K562 (cell line): ENCODE measurements at regions not wholly inside any gene's neighbourhood (a gene's known extent, or its start where the extent isn't known, plus 50 kb on each side); places are given as distances from the start of the nearest gene placed in this dataset.

ENCODE experiments used
- ATAC-seq: fragments of 200-7000 bp; cut with Tn5 transposase; 3 replicates; pipeline ENCODE4 v1.9.1; 2020; ENCODE audit warnings: moderate library complexity
- BruUV-seq: library from RNA; stranded (reverse); fragments of 400-500 nt; replicated peaks from 2 replicates; lab custom pipeline; 2021; lab: Mats Ljungman, UMichigan
- CTCF ChIA-PET: fragments of 300-600 bp; formaldehyde crosslinking; extraction: SDS; loops from one replicate; lab custom pipeline; 2021; ENCODE audit warnings: low intra/inter-chr PET ratio; lab: Yijun Ruan, JAX
- POLR2A ChIA-PET: fragments of 300-600, 350-650 bp; sonication (Branson Sonifier 250); formaldehyde crosslinking; extraction: SDS; loops from one replicate; lab custom pipeline; 2021; ENCODE audit warnings: antibody characterized with exemption, inconsistent platforms; lab: Yijun Ruan, JAX
- DNase-seq, 4 experiments: peaks; one replicate each; pipeline versions ENCODE4 v3.0.0 to v3.0.0-alpha.2; 2011 to 2018; ENCODE audit warnings: low spot score in 3 of 4, mixed read lengths in 3 of 4; ENCODE audit errors: extremely low read depth in 1 of 4
- FAIRE-seq: peaks from 2 replicates; lab custom pipeline; 2011; peaks lifted over from hg19 to GRCh38; lab: Jason Lieb, UNC
- H2AFZ ChIP-seq: 2 replicates; pipeline ENCODE4 v1.6.0; 2011; ENCODE audit warnings: low read depth, low read length, control low read depth, inconsistent platforms
- H3K27ac ChIP-seq: fragments of 200-600 bp; 3 replicates; pipeline ENCODE4 v1.8.0; 2011; ENCODE audit warnings: low read depth, mild to moderate bottlenecking, control low read depth, inconsistent platforms, low read length, moderate library complexity, mixed read lengths; ENCODE audit errors: extremely low read depth
- H3K27me3 ChIP-seq, 2 experiments: fragments of 300-600 bp in 1 of 2; 2 replicates in 1 of 2; 3 replicates in 1 of 2; pipeline versions ENCODE4 v1.6.0 to v1.8.0; 2011; ENCODE audit warnings: inconsistent platforms in 2 of 2, low read length in 2 of 2, mild to moderate bottlenecking in 1 of 2, mixed read lengths in 1 of 2, moderate library complexity in 1 of 2; ENCODE audit not compliant: control insufficient read depth in 2 of 2, insufficient read depth in 2 of 2
- H3K36me3 ChIP-seq: fragments of 300-600 bp; 3 replicates; pipeline ENCODE4 v1.8.0; 2011; ENCODE audit warnings: mild to moderate bottlenecking, low read length, inconsistent platforms; ENCODE audit not compliant: control insufficient read depth, insufficient read depth
- H3K4me1 ChIP-seq, 2 experiments: fragments of 200-600 bp in 1 of 2; replicated peaks in 1 of 2; 2 replicates in 1 of 2; 3 replicates in 1 of 2; pipeline versions ENCODE4 v1.5.1 to v1.8.0; 2011; ENCODE audit warnings: inconsistent platforms in 2 of 2, low read length in 2 of 2, mild to moderate bottlenecking in 1 of 2, mixed read lengths in 1 of 2, moderate library complexity in 1 of 2; ENCODE audit not compliant: control insufficient read depth in 2 of 2, insufficient read depth in 2 of 2
- H3K4me2 ChIP-seq: 2 replicates; pipeline ENCODE4 v1.6.1; 2011; ENCODE audit warnings: low read length, control low read depth, inconsistent platforms, mixed read lengths; ENCODE audit not compliant: insufficient read depth
- H3K4me3 ChIP-seq: fragments of 200-600 bp; sonication (generic), shearing (Covaris generic); 2 replicates; pipeline ENCODE4 v1.5.1; 2016; ENCODE audit warnings: control low read depth, inconsistent platforms
- H3K79me2 ChIP-seq: fragments of 200-600 bp; 3 replicates; pipeline ENCODE4 v1.8.0; 2011; ENCODE audit warnings: low read length, inconsistent platforms; ENCODE audit not compliant: control insufficient read depth, insufficient read depth
- H3K9ac ChIP-seq, 2 experiments: 2 replicates each; pipeline versions ENCODE4 v1.6.0 to v1.6.1; 2011; ENCODE audit warnings: low read depth in 2 of 2, low read length in 2 of 2, control low read depth in 1 of 2, inconsistent platforms in 1 of 2, mild to moderate bottlenecking in 1 of 2, mixed read lengths in 1 of 2; ENCODE audit not compliant: insufficient read depth in 1 of 2
- H3K9me1 ChIP-seq: one replicate; pipeline ENCODE4 v1.6.0; 2011; ENCODE audit warnings: inconsistent platforms, mild to moderate bottlenecking, low read length, moderate library complexity; ENCODE audit not compliant: control insufficient read depth, insufficient read depth
- H3K9me3 ChIP-seq: replicated peaks from 2 replicates; pipeline ENCODE4 v1.5.1; 2011; ENCODE audit warnings: low read depth, low read length, inconsistent platforms; ENCODE audit not compliant: control insufficient read depth, insufficient read depth
- H4K20me1 ChIP-seq: replicated peaks from 2 replicates; pipeline ENCODE4 v1.6.1; 2011; ENCODE audit warnings: low read length, inconsistent platforms, mixed read lengths; ENCODE audit not compliant: control insufficient read depth, insufficient read depth
- E2F3 ChIP-seq: fragments of 250-450 bp; sonication (Bioruptor Pico); IDR thresholded peaks from 2 replicates; pipeline ENCODE4 v1.4.0; 2020; ENCODE audit warnings: mild to moderate bottlenecking
- HEY1 ChIP-seq: fragments of 250-450 bp; sonication (Bioruptor Pico); IDR thresholded peaks from 2 replicates; pipeline ENCODE4 v1.5.0; 2020; ENCODE audit warnings: mild to moderate bottlenecking, moderate library complexity, borderline replicate concordance
- HSF4 ChIP-seq: fragments of 250-450 bp; sonication (Bioruptor Pico); IDR thresholded peaks from 2 replicates; pipeline ENCODE4 v2.1.2; 2022; ENCODE audit warnings: mild to moderate bottlenecking, moderate library complexity, borderline replicate concordance
- MAZ ChIP-seq, 2 experiments: fragments of 450-650 bp in 1 of 2; sonication (generic) in 1 of 2; formaldehyde crosslinking; IDR thresholded peaks in 1 of 2; conservative IDR thresholded peaks in 1 of 2; 2 replicates each; pipeline versions ENCODE4 v1.4.0 to v1.5.0; 2020; ENCODE audit warnings: mild to moderate bottlenecking in 1 of 2, missing genetic modification reagents in 1 of 2
- MCM7 ChIP-seq, 2 experiments: fragments of 450-650 bp; IDR thresholded peaks; 2 replicates each; pipeline ENCODE4 v1.6.1; 2016 to 2018
- NFRKB ChIP-seq: fragments of 450-650 bp; IDR thresholded peaks from 2 replicates; pipeline ENCODE4 v1.6.1; 2016; ENCODE audit warnings: low read depth
- RBM34 ChIP-seq: fragments of 200-400 bp; formaldehyde crosslinking; IDR thresholded peaks from 2 replicates; pipeline ENCODE4 v1.6.1; 2018; ENCODE audit warnings: low read length, borderline replicate concordance; ENCODE audit not compliant: insufficient read depth
- SAFB ChIP-seq: fragments of 200-400 bp; formaldehyde crosslinking; IDR thresholded peaks from 2 replicates; pipeline ENCODE4 v1.6.1; 2017; ENCODE audit warnings: low read depth, low read length, borderline replicate concordance
- SMAD2 ChIP-seq: fragments of 150-350 bp; IDR thresholded peaks from 2 replicates; pipeline ENCODE4 v1.6.1; 2014; ENCODE audit warnings: low read depth, mild to moderate bottlenecking, low read length
- ZNF408 ChIP-seq: fragments of 250-450 bp; sonication (Bioruptor Pico); IDR thresholded peaks from 2 replicates; pipeline ENCODE4 v1.4.0; 2020; ENCODE audit warnings: low read depth, mild to moderate bottlenecking, moderate library complexity
- WGBS: fragments of 100-300 bp; shearing (Covaris generic); methylation state at CpG from one replicate; pipeline ENCODE4 v1.1.6; 2016; ENCODE audit warnings: low coverage, mixed read lengths; ENCODE audit not compliant: insufficient coverage; ENCODE audit errors: missing lambda C conversion rate; 5-methylcytosine and 5-hydroxymethylcytosine counted together
- in situ Hi-C: fragments of 300-500 bp; cut with MboI; formaldehyde crosslinking; loops from 4 replicates; pipeline ENCODE4 v1.15.0; 2018; ENCODE audit warnings: inconsistent platforms, mixed read lengths
- intact Hi-C: fragments of 100-400 bp; cut with micrococcal nuclease; formaldehyde crosslinking; loops from 2 replicates; pipeline ENCODE4 v1.14.2; 2022
- TF ChIP-seq, protein P1 (sequence below): fragments of 250-450 bp; sonication (Bioruptor Pico); IDR thresholded peaks from 2 replicates; pipeline ENCODE4 v1.8.0; 2021; ENCODE audit warnings: moderate library complexity, mild to moderate bottlenecking, inconsistent platforms
- TF ChIP-seq, protein P2 (sequence below): fragments of 250-450 bp; sonication (Bioruptor Pico); IDR thresholded peaks from 2 replicates; pipeline ENCODE4 v1.5.0; 2021; ENCODE audit warnings: mild to moderate bottlenecking, borderline replicate concordance
- TF ChIP-seq, protein P3 (sequence below): fragments of 450-650 bp; formaldehyde crosslinking; IDR thresholded peaks from 2 replicates; pipeline ENCODE4 v1.4.0; 2022; ENCODE audit warnings: mild to moderate bottlenecking, moderate library complexity
- TF ChIP-seq, protein P4 (sequence below): fragments of 450-650 bp; formaldehyde crosslinking; IDR thresholded peaks from 2 replicates; pipeline ENCODE4 v1.4.0; 2022; ENCODE audit warnings: missing genetic modification characterization
- TF ChIP-seq, protein P5 (sequence below): fragments of 250-450 bp; sonication (Bioruptor Pico); IDR thresholded peaks from 2 replicates; pipeline ENCODE4 v1.9.0; 2021; ENCODE audit warnings: mild to moderate bottlenecking

DNA sequence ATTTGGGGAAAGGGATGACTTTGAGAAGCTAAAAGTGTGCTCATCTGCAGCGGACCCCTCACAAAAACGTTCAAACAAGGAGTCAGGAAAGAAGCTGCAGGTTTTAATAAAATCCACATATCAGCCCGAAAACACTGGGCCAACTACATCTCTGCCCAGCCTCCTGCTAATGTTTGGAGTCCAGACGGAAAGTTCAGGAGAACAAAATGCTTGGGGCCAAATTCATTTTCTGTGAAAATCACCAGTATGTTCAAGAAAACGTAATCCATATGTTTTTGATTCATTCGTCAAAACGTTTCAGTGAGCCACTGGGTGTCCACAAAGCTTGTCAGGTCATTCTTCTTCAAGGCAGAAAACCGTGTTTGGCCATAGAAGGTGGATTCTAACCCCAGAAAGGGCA is 87.5 kb upstream of the GAS1 start (continued):
- TF ChIP-seq, protein P1, sequence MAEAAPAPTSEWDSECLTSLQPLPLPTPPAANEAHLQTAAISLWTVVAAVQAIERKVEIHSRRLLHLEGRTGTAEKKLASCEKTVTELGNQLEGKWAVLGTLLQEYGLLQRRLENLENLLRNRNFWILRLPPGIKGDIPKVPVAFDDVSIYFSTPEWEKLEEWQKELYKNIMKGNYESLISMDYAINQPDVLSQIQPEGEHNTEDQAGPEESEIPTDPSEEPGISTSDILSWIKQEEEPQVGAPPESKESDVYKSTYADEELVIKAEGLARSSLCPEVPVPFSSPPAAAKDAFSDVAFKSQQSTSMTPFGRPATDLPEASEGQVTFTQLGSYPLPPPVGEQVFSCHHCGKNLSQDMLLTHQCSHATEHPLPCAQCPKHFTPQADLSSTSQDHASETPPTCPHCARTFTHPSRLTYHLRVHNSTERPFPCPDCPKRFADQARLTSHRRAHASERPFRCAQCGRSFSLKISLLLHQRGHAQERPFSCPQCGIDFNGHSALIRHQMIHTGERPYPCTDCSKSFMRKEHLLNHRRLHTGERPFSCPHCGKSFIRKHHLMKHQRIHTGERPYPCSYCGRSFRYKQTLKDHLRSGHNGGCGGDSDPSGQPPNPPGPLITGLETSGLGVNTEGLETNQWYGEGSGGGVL (CRISPR knock-in tag): no peak
- TF ChIP-seq, protein P2, sequence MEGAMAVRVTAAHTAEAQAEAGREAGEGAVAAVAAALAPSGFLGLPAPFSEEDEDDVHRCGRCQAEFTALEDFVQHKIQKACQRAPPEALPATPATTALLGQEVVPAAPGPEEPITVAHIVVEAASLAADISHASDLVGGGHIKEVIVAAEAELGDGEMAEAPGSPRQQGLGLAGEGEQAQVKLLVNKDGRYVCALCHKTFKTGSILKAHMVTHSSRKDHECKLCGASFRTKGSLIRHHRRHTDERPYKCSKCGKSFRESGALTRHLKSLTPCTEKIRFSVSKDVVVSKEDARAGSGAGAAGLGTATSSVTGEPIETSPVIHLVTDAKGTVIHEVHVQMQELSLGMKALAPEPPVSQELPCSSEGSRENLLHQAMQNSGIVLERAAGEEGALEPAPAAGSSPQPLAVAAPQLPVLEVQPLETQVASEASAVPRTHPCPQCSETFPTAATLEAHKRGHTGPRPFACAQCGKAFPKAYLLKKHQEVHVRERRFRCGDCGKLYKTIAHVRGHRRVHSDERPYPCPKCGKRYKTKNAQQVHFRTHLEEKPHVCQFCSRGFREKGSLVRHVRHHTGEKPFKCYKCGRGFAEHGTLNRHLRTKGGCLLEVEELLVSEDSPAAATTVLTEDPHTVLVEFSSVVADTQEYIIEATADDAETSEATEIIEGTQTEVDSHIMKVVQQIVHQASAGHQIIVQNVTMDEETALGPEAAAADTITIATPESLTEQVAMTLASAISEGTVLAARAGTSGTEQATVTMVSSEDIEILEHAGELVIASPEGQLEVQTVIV: no peak

DNA sequence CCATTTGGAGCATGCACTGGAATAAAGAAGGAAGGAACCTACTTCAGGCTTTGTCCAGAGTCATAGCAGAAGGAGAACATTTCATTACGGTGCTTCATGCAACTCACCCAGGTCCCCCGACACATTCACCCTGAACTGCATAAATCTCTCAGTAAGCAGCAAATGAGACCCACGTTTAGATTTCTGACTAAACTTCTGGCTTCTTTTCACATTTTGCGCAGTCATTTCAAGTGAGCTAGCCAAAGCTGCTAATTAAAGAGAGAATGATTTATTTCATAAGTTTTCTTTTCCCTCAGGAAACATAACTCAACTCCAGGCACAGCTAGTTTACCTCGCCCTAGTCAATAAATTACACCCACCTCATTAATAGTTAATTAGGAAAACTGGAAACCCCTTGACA is 88.6 kb upstream of the GAS1 start:
- in situ Hi-C loops: no loop called here
- FAIRE-seq (no peak), DNase-seq (no peak), ATAC-seq (no peak)
- Histone ChIP-seq H2AFZ (no peak overlapping the region), H3K36me3 (no peaks in the 10 kb centered on the region), H3K9me1 (no peaks in the 10 kb centered on the region), H4K20me1 (no peaks in the 10 kb centered on the region), H3K4me3 (no peak overlapping the region), H3K79me2 (no peaks in the 10 kb centered on the region), H3K27ac (no peak overlapping the region), H3K9me3 (no peaks in the 10 kb centered on the region), H3K4me2 (no peak overlapping the region), H3K27me3 (no peaks in the 10 kb centered on the region; a peak in 1 of 5 replicates), H3K9ac (no peak overlapping the region), H3K4me1 (no peaks in the 10 kb centered on the region; a peak in 2 of 5 replicates)
- no TSS peak for BruUV-seq
- POLR2A ChIA-PET: interaction anchor here (1.1 kb wide), 1 partner anchor 11 kb away, joined by 3 read pairs; no protein-coding TSS in a partner anchor
- CTCF ChIA-PET: no interaction called here
- WGBS: 6% methylated on average over 5 of the region's 5 CpGs
- intact Hi-C loops: no loop called here
- TF ChIP-seq HSF4 (CRISPR knock-in tag) (no peak), MAZ (CRISPR knock-in tag; conservative IDR thresholded peaks at IDR 0.05 in 1 of 2, IDR thresholded peaks at IDR 0.05 in 1 of 2) (no peak), RBM34 (no peak), HEY1 (CRISPR knock-in tag) (no peak), E2F3 (CRISPR knock-in tag) (no peak), ZNF408 (no peak), NFRKB (no peak), SAFB (no peak), SMAD2 (no peak), MCM7 (IDR thresholded peaks at IDR 0.05) (no peak)
- TF ChIP-seq, protein P3, sequence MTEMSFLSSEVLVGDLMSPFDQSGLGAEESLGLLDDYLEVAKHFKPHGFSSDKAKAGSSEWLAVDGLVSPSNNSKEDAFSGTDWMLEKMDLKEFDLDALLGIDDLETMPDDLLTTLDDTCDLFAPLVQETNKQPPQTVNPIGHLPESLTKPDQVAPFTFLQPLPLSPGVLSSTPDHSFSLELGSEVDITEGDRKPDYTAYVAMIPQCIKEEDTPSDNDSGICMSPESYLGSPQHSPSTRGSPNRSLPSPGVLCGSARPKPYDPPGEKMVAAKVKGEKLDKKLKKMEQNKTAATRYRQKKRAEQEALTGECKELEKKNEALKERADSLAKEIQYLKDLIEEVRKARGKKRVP (CRISPR knock-in tag): no peak
- TF ChIP-seq, protein P4, sequence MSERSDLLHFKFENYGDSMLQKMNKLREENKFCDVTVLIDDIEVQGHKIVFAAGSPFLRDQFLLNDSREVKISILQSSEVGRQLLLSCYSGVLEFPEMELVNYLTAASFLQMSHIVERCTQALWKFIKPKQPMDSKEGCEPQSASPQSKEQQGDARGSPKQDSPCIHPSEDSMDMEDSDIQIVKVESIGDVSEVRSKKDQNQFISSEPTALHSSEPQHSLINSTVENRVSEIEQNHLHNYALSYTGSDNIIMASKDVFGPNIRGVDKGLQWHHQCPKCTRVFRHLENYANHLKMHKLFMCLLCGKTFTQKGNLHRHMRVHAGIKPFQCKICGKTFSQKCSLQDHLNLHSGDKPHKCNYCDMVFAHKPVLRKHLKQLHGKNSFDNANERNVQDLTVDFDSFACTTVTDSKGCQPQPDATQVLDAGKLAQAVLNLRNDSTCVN (CRISPR knock-in tag): no peak
- TF ChIP-seq, protein P5, sequence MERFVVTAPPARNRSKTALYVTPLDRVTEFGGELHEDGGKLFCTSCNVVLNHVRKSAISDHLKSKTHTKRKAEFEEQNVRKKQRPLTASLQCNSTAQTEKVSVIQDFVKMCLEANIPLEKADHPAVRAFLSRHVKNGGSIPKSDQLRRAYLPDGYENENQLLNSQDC (CRISPR knock-in tag): no peak
